IMR-90 (cell line): ENCODE measurements at regions not wholly inside any gene's neighbourhood (a gene's known extent, or its start where the extent isn't known, plus 50 kb on each side); places are given as distances from the start of the nearest gene placed in this dataset.

Source experiments
- ATAC-seq: fragments of 200-7000 bp; cut with Tn5 transposase; 2 replicates; pipeline ENCODE4 v1.9.1; 2020; ENCODE audit warnings: low read depth, mild to moderate bottlenecking, moderate library complexity
- BruUV-seq: library from RNA; stranded (reverse); fragments of 400-500 nt; replicated peaks from 2 replicates; lab custom pipeline; 2021; lab: Mats Ljungman, UMichigan
- CTCF ChIA-PET: fragments of 300-600 bp; formaldehyde crosslinking; extraction: SDS; loops from one replicate; lab custom pipeline; 2021; ENCODE audit warnings: antibody characterized with exemption; lab: Yijun Ruan, JAX
- POLR2A ChIA-PET: fragments of 300-600 bp; sonication (Branson Sonifier 250); formaldehyde crosslinking; loops from one replicate; lab custom pipeline; 2022; ENCODE audit warnings: antibody characterized with exemption; ENCODE audit not compliant: unreplicated experiment; lab: Charles Lee
- DNase-seq: peaks from one replicate; pipeline ENCODE4 v3.0.0; 2013
- H2AFZ ChIP-seq: replicated peaks from 2 replicates; pipeline ENCODE3; 2013; ENCODE audit warnings: low read length, mild to moderate bottlenecking; ENCODE audit not compliant: poor library complexity
- H2AK5ac ChIP-seq: 2 replicates; pipeline ENCODE4 v1.6.1; 2013; ENCODE audit warnings: low read depth, low read length, inconsistent platforms
- H2AK9ac ChIP-seq: replicated peaks from 2 replicates; pipeline ENCODE3; 2013; ENCODE audit warnings: mild to moderate bottlenecking, low read depth, low read length, moderate library complexity; ENCODE audit not compliant: poor library complexity
- H2BK120ac ChIP-seq: 2 replicates; pipeline ENCODE4 v1.6.1; 2013; ENCODE audit warnings: low read depth, low read length, inconsistent platforms
- H2BK15ac ChIP-seq: 3 replicates; pipeline ENCODE4 v1.6.1; 2013; ENCODE audit warnings: low read depth, low read length, inconsistent platforms
- H2BK20ac ChIP-seq: 2 replicates; pipeline ENCODE4 v1.6.1; 2013; ENCODE audit warnings: low read depth, mild to moderate bottlenecking, inconsistent platforms, low read length, moderate library complexity
- H2BK5ac ChIP-seq: 2 replicates; pipeline ENCODE4 v1.6.1; 2013; ENCODE audit warnings: mild to moderate bottlenecking, low read depth, low read length, inconsistent platforms; ENCODE audit not compliant: poor library complexity, severe bottlenecking
- H3K14ac ChIP-seq: replicated peaks from 2 replicates; pipeline ENCODE4 v1.6.1; 2013; ENCODE audit warnings: low read depth, low read length, inconsistent platforms
- H3K18ac ChIP-seq: 2 replicates; pipeline ENCODE4 v1.6.1; 2013; ENCODE audit warnings: low read depth, low read length, control low read depth
- H3K23ac ChIP-seq: 2 replicates; pipeline ENCODE4 v1.6.1; 2013; ENCODE audit warnings: low read depth, low read length, inconsistent platforms
- H3K27ac ChIP-seq: 2 replicates; pipeline ENCODE4 v1.5.1; 2013; ENCODE audit warnings: mild to moderate bottlenecking, control low read depth, low read length; ENCODE audit not compliant: insufficient read depth
- H3K27me3 ChIP-seq: 2 replicates; pipeline ENCODE4 v1.6.1; 2013; ENCODE audit warnings: low read length; ENCODE audit not compliant: control insufficient read depth, insufficient read depth
- H3K36me3 ChIP-seq: 2 replicates; pipeline ENCODE4 v1.6.1; 2013; ENCODE audit warnings: low read length, mixed read lengths; ENCODE audit not compliant: control insufficient read depth, insufficient read depth
- H3K4ac ChIP-seq: 2 replicates; pipeline ENCODE4 v1.6.1; 2013; ENCODE audit warnings: low read depth, low read length, inconsistent platforms
- H3K4me1 ChIP-seq: 2 replicates; pipeline ENCODE4 v1.6.1; 2013; ENCODE audit warnings: low read length, mixed read lengths; ENCODE audit not compliant: control insufficient read depth, insufficient read depth
- H3K4me2 ChIP-seq: 2 replicates; pipeline ENCODE4 v1.6.1; 2013; ENCODE audit warnings: low read depth, mild to moderate bottlenecking, control low read depth, low read length, moderate library complexity
- H3K4me3 ChIP-seq: 2 replicates; pipeline ENCODE4 v1.5.1; 2013; ENCODE audit warnings: low read depth, mild to moderate bottlenecking, control low read depth, low read length, moderate library complexity; ENCODE audit not compliant: insufficient read depth
- H3K56ac ChIP-seq: 2 replicates; pipeline ENCODE4 v1.6.1; 2013; ENCODE audit warnings: low read length, inconsistent platforms; ENCODE audit not compliant: insufficient read depth; ENCODE audit errors: extremely low read depth
- H3K79me1 ChIP-seq, 2 experiments: 2 replicates each; pipeline ENCODE4 v1.6.1; 2013; ENCODE audit warnings: low read length in 2 of 2, inconsistent platforms in 1 of 2, low read depth in 1 of 2
- H3K9ac ChIP-seq: 2 replicates; pipeline ENCODE4 v1.6.1; 2013; ENCODE audit warnings: low read depth, low read length, control low read depth
- H3K9me1 ChIP-seq: 2 replicates; pipeline ENCODE4 v1.6.1; 2013; ENCODE audit warnings: low read length, inconsistent platforms; ENCODE audit not compliant: insufficient read depth
- H3K9me3 ChIP-seq: 2 replicates; pipeline ENCODE4 v1.6.1; 2013; ENCODE audit warnings: low read length; ENCODE audit not compliant: control insufficient read depth, insufficient read depth
- H4K20me1 ChIP-seq: 2 replicates; pipeline ENCODE4 v1.6.1; 2013; ENCODE audit warnings: low read length, inconsistent platforms; ENCODE audit not compliant: insufficient read depth
- H4K5ac ChIP-seq: 2 replicates; pipeline ENCODE4 v1.6.1; 2013; ENCODE audit warnings: mild to moderate bottlenecking, low read depth, low read length, control low read depth
- H4K8ac ChIP-seq, 2 experiments: 2 replicates each; pipeline ENCODE4 v1.6.1; 2013; ENCODE audit warnings: low read depth in 2 of 2, low read length in 2 of 2, control low read depth in 1 of 2, inconsistent platforms in 1 of 2
- H4K91ac ChIP-seq: 2 replicates; pipeline ENCODE4 v1.6.1; 2013; ENCODE audit warnings: low read depth, low read length, inconsistent platforms; ENCODE audit not compliant: insufficient read depth
- BHLHE40 ChIP-seq: fragments of 150-350 bp; IDR thresholded peaks from 2 replicates; pipeline ENCODE4 v1.6.1; 2016; ENCODE audit warnings: mild to moderate bottlenecking, low read depth, low read length
- ELK1 ChIP-seq: fragments of 150-350 bp; IDR thresholded peaks from 2 replicates; pipeline ENCODE4 v1.6.1; 2016; ENCODE audit warnings: low read depth, mild to moderate bottlenecking, low read length, moderate library complexity, borderline replicate concordance
- MAFK ChIP-seq: IDR thresholded peaks from 2 replicates; pipeline ENCODE4 v1.6.1; 2012; ENCODE audit warnings: low read depth, low read length, improper control_type of control experiment
- MAZ ChIP-seq: IDR thresholded peaks from 2 replicates; pipeline ENCODE4 v1.6.1; 2012; ENCODE audit warnings: low read depth, mild to moderate bottlenecking, low read length, improper control_type of control experiment, moderate library complexity, borderline replicate concordance
- MXI1 ChIP-seq: IDR thresholded peaks from 2 replicates; pipeline ENCODE4 v1.6.1; 2012; ENCODE audit warnings: low read depth, mild to moderate bottlenecking, low read length, moderate library complexity, borderline replicate concordance
- NFE2L2 ChIP-seq: fragments of 150-350 bp; IDR thresholded peaks from 2 replicates; pipeline ENCODE4 v1.6.1; 2016; ENCODE audit warnings: low read depth, mild to moderate bottlenecking, low read length
- POLR2A ChIP-seq: IDR thresholded peaks from 2 replicates; pipeline ENCODE4 v1.6.1; 2012; ENCODE audit warnings: mild to moderate bottlenecking, low read depth, low read length
- RAD21 ChIP-seq: IDR thresholded peaks from 2 replicates; pipeline ENCODE4 v1.6.1; 2012; ENCODE audit warnings: low read length, improper control_type of control experiment
- WGBS, 2 experiments: methylation state at CpG; one replicate each; pipeline versions ENCODE4 v1.1.5 to v1.1.7; 2013; ENCODE audit warnings: missing lambda C conversion rate in 2 of 2; ENCODE audit not compliant: insufficient read length in 1 of 2; ENCODE audit errors: extremely low coverage in 2 of 2; 5-methylcytosine and 5-hydroxymethylcytosine counted together
- dilution Hi-C: fragments of 300-500 bp; cut with HindIII; formaldehyde crosslinking; loops from one replicate; pipeline ENCODE4 v1.14.3; 2018; ENCODE audit warnings: low sequenced_read_pairs; ENCODE audit not compliant: unreplicated experiment
- in situ Hi-C: fragments of 300-500 bp; cut with MboI; formaldehyde crosslinking; loops from 3 replicates; pipeline ENCODE4 v1.14.3; 2019; ENCODE audit warnings: low sequenced_read_pairs, inconsistent platforms, mixed read lengths
- intact Hi-C: fragments of 100-400 bp; cut with micrococcal nuclease; formaldehyde crosslinking; loops from 2 replicates; pipeline ENCODE4 v1.10.0; 2022

GRCh38 chr9:118268046-118268445, 563.8 kb downstream of the TLR4 start:
- no peak overlapping the region for H2BK15ac ChIP-seq
- dilution Hi-C loops (no loop called here), in situ Hi-C loops (no loop called here), intact Hi-C loops (no loop called here)
- H2AK9ac ChIP-seq, result no peak overlapping the region
- H3K9me3 ChIP-seq, result peaks cover 7% of the 10 kb centered on the region
- no peaks in the 10 kb centered on the region for H3K9me1 ChIP-seq
- no peak overlapping the region for H4K5ac ChIP-seq
- H3K56ac ChIP-seq, result no peak overlapping the region
- no peaks in the 10 kb centered on the region for H4K20me1 ChIP-seq
- H2BK120ac ChIP-seq, result no peak overlapping the region
- H2BK20ac ChIP-seq, result no peak overlapping the region
- no TSS peak for BruUV-seq
- H4K91ac ChIP-seq, result no peak overlapping the region
- no peak overlapping the region for H3K18ac ChIP-seq
- H3K4me2 ChIP-seq, result no peak overlapping the region
- CTCF ChIA-PET, result no interaction called here
- no peak overlapping the region for H3K27ac ChIP-seq
- WGBS, 2 experiments, result no CpG with 5 or more reads among the region's 6 CpGs
- H3K14ac ChIP-seq, result no peak overlapping the region
- no peak overlapping the region for H3K4ac ChIP-seq
- H3K4me3 ChIP-seq, result no peak overlapping the region
- H3K27me3 ChIP-seq, result no peaks in the 10 kb centered on the region
- no peak overlapping the region for H4K8ac ChIP-seq
- ATAC-seq (no peak), DNase-seq (no peak)
- H2BK5ac ChIP-seq, result no peak overlapping the region
- H2AFZ ChIP-seq, result no peak overlapping the region
- TF ChIP-seq MXI1 (no peak), MAZ (no peak), POLR2A (no peak), ELK1 (no peak), MAFK (no peak), BHLHE40 (no peak), NFE2L2 (no peak), RAD21 (no peak)
- no peak overlapping the region for H2AK5ac ChIP-seq
- H3K79me1 ChIP-seq, result no peaks in the 10 kb centered on the region
- no peaks in the 10 kb centered on the region for H3K4me1 ChIP-seq
- POLR2A ChIA-PET, result no interaction called here
- H3K9ac ChIP-seq, result no peak overlapping the region
- no peaks in the 10 kb centered on the region for H3K36me3 ChIP-seq
- H3K23ac ChIP-seq, result no peak overlapping the region
